ENCODE measurements at regions not wholly inside any gene's neighbourhood (a gene's known extent, or its start where the extent isn't known, plus 50 kb on each side); places are given as distances from the start of the nearest gene placed in this dataset.
"Not testable (repeated sequence)": the region's sequence is repeated elsewhere in the genome, so short reads cannot be mapped to it uniquely, and the experiment has no call there.

DNA sequence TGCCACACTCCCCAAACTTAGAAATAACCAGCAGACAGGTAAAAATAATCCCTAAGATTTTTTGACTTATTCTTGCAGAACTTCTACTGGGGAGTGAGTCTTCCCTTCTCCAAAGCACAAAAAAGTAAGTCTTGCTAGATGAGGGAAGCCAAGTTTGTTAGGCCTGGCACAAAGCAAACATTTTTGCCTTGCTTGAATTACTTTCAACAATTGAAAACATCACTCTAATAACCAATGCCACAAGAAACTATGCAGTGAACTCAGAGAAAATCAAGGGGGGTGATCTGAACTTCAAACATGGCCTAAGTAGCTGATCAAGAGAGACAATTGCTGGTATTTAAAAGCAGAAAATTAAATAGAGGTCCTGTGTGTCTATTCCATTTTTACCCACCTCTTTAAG, 123.6 kb upstream of the SLC1A3 start:
- DNase-seq, result no peak

DNA sequence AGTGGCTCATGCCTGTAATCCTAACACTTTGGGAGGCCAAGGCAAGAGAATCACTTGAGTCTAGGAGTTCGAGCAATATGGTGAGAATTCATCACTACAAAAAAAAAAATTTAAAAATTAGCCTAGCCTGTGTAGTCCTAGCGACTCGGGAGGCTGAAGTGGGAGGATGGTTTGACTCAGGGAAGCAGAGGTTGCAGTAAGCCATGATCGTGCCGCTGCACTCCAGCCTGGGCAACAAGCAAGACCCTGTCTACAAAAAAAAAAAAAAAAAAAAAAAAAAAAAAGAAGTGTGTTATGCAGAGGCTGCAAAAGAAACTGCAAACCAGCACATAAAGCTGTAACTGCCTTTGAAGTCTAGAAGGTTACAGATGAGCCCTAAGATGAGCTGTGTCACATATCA, 116.9 kb upstream of the SLC1A3 start:
- DNase-seq, result no peak

- no peak for DNase-seq
These were observed 114.5 kb upstream of the SLC1A3 start for GRCh38 chr5:36491856-36492255.

DNA sequence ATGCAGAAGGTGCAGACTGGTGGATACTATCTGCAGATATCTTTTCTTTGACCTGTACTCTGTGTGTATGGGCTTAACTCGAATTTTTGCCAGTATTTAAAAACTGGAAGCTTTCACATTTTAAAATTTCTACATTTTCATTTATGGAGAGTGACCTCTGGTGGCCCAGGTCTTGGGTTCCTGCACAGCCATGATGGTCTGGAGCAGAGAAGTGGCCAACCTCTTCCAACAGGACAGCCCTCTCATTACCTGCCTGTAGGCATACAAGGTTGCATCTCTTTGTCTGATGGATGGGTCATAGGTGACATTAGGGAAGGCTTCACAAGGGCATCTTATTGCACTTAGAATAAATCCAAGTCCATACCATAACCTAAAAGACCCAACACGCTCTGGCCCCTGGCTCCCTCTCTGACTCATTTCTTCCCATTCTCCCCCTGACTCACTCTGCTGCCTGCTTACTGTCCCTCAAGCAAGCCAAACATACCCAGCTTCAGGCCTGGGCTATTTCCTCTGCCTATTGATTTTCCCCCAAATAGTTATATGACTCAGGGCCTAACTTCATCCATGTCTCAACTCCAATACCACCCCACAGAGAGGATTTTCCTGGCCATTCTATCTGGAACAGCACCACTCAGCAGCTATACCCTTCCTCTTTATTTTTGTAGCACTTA, 113.3 kb upstream of the SLC1A3 start:
- DNase-seq, result no peak

GRCh38 chr5:36494028-36494427, 112.4 kb upstream of the SLC1A3 start:
- DNase-seq, result no peak

DNA sequence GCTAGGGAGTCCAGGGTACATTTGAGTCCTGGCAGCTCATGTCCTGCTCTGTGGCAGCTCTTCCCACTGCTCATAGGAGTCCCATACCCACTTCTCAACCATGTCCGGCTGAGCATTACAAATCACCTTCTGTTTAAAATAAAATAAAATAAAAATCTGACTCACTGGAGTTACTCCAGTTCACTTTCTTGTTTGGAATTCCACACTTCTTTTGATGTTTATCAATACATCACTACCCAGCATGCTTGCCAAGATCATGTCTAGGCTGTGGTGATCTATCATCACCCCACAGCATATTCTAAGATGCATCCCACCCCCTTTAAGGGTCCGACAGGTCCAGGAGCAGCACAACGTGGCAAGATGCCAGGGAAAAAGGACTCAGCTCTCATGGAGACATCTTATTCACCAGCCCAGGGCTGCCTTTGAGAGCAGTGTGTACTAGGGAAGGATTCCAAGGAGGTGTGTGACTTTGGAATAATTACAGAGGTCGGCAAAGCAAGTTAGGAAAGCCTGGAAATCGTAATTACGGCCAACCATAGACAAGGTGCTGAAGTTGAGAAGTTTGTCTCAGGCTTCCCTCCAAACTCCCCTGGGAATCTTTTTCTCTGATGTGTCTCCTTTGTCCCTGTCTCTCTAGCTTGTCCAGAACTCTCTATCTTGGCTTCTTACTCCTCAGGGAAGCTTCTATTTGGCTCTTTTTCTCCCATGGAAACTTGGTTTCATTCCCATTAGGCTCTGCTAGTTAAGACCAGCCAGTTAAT, 111.4 kb upstream of the SLC1A3 start:
- no peak for DNase-seq

DNA sequence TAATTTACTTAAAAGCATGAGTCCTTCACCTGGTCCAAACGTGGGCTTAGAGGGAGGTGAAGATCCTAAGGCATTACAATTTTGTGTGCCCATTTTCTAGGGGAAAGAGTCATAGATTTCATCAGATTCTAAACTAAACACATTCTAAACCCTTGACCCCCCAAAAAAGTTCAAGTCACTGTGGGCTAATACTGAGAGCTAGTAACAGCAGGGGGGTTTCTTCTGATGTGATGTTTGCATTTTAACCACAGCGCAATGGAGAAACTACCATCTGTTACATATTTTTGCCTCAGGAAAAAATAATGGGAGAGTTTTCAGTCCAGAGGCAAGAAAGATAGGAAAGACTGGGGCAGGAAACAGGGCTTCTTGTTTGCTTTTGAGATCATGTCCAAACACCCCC, 110.8 kb upstream of the SLC1A3 start:
- no peak for DNase-seq

- DNase-seq, result no peak
These were observed 109.9 kb upstream of the SLC1A3 start for GRCh38 chr5:36496471-36496870.

GRCh38 chr5:36502608-36503007, 103.8 kb upstream of the SLC1A3 start:
- no peak for DNase-seq

DNA sequence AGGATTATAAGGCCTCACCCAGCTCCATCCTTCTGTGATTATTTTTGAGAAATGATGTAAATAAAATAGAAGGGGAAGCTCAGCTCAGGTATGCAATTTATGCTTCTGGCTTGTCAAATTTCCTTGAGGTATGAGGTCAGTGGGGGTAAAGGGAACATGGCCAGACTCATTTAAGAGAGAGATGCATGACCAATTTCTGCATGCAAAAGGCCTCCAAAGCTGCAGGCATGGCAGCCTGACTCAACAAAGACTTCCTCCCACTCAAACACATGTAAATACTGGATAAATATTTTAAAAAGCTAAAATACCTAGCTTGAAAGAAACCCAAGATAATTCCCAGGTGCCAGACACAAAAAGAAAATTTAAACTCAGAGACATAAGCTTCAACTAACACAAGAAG, 101.4 kb upstream of the SLC1A3 start:
- no peak for DNase-seq

DNA sequence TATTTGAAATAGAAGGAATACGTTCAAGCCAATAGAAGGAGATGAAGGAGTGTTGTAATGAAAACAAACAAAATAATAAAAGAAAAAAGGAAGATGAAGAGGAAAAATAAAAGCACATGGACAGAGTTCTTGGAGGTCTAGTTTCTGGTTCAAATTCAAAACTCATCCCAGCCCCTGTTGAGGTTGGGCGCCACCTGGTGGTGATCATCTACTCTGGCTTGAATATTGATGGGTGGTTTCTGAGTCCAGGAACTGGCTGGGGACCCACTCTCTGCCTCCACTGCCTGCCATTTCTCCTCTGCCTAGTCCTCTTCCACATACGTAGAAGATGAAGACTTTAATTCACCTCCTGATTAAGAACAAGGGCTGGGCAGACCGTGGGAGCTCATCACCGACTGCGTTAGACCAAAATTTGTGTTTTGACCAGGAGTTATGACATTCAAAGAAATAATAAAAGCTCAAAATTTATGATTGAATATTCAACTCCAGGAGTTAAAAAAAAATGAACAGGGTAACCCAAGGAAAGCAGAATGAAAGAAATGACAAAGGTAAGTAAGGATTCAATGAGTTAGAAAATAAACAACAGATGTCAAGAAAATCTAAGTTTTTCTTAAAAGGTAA, 99.0 kb upstream of the SLC1A3 start:
- DNase-seq, result peak; percentile 65

GRCh38 chr5:36508331-36508730, 98.1 kb upstream of the SLC1A3 start:
- not testable (repeated sequence) for DNase-seq

DNA sequence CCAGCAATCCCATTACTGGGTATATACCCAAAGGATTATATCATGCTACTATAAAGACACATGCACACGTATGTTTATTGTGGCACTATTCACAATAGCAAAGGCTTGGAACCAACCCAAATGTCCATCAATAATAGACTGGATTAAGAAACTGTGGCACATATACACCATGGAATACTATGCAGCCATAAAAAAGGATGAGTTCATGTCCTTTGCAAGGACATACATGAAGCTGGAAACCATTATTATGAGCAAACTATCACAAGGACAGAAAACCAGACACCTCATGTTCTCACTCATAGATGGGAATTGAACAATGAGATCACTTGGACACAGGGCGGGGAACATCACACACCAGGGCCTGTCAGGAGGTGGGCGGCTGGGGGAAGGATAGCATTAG, 92.8 kb upstream of the SLC1A3 start:
- not testable (repeated sequence) for DNase-seq

- DNase-seq, result no peak
These were observed 86.5 kb upstream of the SLC1A3 start for GRCh38 chr5:36519881-36520280.

GRCh38 chr5:36521219-36521618, 85.2 kb upstream of the SLC1A3 start:
- DNase-seq, result no peak

DNA sequence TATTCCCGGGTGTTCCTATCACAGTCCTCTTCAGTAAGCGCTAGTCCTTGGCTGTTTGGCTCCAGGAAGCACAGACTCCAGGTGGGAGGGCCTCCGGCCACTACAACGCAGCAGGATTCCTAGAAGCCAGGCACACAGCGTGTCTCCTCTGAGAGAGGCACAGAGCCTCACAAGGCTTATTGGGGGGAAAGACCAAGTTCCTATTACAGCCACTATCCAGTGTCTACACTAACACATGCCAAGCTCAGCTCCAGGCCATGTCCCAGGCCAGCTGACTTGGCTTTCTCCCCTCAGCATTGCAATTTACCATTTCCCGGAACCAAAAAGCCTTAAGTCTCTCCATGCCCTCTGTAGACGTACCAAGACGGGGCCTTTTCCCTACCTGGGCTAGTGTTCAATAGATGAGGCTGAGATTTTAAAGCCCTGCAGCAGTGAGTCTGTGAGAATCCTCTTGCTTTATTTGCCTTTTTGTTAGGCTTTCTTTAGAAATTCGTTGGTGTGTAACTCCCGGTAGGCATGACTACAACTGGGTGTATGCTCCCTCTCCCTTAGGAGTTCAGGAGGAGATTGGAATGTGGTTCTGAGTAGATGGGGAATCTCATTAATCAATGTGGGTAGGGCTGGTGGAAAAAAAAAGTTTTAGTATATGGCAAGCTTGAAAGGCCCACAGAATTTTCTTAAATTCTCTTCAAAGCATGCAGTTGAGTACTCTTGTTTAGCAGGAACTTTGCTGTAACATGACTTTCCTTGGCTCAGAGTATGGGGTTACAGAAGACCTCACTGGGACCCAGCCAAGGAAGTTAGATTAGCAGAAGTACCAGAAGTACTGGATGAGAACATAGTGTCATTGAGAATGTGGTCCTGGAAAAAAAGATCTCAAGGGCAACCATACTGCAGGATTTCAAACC, 84.3 kb upstream of the SLC1A3 start:
- no peak for DNase-seq

DNA sequence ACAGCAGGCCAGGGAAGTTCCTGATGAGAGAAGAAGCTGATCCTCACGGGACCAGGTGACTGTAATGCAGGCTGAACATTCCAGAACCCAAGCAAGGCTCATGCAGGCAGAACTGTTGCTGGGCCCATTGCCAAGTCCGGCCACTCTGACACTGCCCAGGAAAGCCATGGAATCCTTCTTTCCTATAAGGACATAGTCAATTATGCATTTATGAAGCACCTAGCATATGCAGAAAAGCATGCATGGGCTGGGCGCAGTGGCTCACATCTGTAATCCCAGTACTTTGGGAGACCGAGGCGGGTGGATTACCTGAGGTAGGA, 83.7 kb upstream of the SLC1A3 start:
- DNase-seq, result no peak

DNA sequence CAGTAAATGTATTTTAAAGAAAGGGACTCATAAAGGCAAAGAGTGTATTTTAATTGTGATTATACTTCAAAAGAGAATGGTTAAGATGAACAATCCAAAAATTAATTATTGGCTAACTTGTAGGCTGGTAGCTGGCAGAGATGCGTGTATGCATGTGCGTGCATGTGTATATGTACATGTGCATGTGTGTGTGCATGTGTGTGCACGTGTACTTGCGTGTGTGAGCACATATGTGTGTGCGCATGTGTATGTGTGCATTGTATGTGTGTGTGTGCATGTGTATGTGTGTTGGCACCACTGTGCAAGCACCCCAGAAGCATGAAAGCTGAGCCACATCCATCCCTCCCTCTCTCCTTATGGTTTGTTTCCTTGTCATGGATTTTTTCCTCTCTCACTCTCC, 83.0 kb upstream of the SLC1A3 start:
- no peak for DNase-seq

DNA sequence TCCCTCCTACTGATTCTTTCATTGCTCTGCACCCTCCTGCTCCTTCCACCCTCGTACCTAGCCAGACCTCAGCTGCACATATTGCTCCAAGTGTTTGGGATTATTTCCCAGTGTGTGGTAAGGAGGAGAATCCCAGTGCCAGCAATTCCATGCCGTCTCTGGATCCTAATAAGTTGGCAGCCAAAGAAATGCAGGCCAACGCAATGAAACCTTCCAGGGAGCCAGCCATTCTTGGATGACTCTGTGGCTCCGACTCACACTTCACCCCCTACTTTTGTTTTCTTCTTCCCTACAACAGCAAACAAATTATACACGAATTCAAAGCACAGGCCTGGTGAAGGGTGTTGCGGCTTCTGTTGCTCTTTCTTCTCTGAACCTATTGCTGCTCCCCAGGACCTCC, 82.5 kb upstream of the SLC1A3 start:
- DNase-seq, result no peak

DNA sequence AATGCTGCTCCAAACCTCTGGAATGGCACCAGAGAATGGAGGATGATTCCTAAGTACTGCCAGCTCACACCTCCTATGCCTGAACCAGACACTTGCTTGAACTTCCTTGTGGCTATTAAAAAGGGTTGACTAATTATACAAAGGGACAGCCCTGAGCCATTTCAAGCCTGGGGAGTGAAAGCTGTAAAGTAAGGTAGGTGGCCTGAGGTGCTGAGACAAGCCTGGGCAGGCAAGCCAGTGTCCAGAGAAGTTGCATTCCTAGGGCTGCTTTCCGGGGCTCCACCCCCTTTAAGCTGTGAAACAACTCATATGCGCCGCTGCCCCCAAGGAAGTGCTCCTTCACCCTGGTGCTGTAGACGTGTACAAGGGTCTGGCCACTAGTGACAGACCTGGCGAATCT, 79.9 kb upstream of the SLC1A3 start:
- DNase-seq, result no peak

DNA sequence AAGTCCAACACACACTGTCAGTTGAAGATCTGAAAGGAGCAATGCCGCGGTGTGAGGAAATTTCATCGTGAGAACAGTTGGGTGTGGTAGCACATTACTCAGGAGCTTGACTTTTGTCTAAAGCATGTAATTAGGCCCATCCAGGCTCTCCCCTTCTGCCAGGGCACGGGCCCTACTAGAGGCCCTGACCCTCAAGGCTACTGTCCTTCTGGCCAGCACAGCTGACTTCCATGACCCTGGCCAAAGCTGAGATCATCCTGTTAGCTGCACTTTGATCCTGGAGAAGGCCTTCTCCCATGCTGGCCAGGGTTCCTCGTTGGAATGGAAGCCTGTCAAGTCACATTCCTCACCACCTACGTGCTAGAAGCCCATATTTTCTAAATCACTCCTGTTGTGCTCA, 77.8 kb upstream of the SLC1A3 start:
- DNase-seq, result no peak

DNA sequence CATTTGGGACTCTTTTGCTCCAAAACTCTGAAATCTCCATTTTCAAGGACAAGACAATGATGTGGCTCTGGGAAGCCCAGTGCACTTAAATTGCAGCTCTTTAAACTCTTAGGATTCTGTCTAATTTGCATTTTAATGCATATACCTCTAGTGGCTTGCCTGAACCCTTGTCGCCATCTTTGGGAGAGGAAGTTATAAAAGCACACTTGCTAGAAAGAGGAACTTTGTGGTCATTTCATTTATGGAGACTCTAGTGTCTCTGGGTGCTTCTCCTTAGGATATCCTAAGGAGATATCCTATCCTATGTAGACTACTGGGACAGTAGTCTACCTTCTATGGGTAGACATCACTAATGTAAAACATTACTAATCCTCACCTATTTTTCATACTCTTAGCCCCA, 77.3 kb upstream of the SLC1A3 start:
- DNase-seq, result no peak

DNA sequence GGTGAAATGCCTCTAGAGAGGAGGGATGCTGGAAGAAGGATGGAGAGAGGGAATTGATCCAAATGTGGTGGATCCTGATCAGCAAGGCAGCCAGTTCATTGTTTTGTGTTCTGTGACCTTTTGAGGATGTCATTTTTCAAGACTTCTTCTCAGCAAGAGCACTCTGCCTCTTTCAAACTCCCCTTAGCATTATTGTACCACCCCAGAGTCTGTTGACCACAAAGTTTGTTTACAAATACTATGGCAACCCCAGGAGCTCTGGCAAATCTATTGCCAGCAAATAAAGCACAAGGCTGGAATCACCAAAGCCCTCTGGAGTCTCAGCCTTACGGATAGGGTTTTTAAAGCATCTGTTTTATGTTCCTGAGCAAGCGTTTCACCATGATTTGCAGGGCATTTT, 76.2 kb upstream of the SLC1A3 start:
- DNase-seq, result no peak

DNA sequence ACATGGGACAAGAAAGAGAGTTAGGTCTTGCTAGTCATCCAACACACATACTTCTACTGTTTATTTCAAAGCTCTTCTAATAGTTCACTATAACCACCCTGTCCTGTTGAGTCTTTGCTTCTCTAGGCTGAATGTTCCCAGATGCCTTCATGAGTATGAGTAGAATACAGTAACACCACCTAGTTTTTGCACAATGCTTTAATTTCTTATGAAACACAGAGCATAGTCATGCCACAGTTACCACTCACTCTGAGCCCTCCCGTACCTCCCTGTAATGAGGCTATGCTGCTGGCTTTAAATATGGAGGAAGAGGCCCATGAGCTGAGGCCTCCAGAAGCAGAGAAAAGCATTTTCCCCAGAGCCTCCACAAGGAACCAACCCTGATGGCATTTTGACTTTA, 75.0 kb upstream of the SLC1A3 start:
- DNase-seq, result no peak
